Fibroblast of skin of back (primary cell): ENCODE measurements at regions not wholly inside any gene's neighbourhood (a gene's known extent, or its start where the extent isn't known, plus 50 kb on each side); places are given as distances from the start of the nearest gene placed in this dataset.

Source experiments
- DNase-seq: peaks from one replicate; pipeline ENCODE4 v3.0.0-alpha.2; 2013

DNA sequence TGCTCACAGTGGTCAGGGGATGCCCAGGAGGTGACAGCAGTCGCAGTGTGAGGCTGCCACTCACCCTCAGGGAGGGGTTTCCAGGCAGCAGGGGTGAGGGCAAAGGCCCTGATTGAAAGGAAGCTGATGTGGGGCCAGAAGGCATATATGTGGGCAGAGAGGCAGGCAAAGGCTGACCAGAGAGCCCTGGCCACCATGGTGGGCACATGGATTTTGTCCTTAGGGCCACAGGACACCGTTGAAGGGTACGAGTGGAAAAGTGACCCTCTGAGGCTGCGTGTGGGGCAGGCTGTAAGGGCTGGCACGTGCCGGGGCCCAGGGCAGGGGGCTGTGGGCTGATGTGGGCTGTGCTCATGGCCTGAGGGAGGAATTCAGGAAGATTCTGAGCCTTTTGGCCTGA lies 57.5 kb upstream of the ZNF32 start:
- no peak for DNase-seq

GRCh38 chr10:43703286-43703685 lies 54.6 kb upstream of the ZNF32 start:
- no peak for DNase-seq

DNA sequence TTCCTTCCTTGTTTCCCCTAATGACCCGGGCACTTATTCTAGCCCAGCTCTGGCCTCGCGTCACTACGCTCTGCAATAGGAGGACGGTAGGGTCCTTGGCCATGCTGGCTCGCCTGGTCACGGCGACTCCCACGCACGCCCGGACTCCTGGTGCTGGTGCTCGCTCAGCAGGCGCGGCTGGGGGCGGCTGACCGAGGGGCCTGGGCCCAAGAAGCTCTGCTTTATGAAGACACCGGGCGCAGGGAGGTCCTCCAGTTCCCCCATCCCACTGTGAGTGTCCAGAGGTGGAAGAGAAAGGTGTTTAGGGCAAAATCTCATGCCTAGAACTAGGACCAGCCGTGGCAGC lies 54.2 kb upstream of the ZNF32 start:
- DNase-seq: no peak

DNA sequence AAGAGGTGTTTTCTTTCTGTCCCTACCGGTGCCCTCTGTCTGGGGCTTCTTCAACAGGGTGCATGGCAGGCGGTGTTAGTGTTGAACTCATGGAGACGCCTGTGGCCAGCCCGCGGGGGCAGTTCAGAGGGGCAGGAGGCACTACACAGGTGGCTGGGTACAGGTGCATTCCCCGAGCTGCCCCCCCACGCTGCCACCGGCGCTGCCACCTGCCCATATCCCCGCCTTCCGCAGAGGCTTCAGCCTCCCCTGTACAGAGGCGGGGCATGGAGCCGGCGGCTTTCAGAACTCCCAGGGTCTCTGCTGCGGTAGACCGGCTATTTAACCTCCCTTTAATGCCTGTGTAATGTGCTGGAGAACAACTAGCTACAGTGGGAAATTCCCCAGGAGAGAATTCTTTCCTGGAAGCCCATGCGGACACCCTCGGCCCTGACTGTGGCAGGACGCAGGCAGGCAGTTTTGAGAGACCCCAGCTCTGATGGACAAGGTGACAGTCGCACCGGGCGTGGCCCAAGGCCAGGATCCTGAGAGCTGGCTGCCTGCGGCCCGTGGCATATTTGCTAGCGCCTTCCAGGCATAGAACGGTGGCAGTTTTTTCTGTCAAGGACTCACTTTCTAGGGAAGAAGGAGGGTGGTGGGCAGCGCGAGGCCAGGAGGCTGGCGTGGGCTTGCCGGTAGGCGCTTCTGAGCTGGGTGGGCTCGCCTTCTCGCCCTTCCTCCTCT lies 53.7 kb upstream of the ZNF32 start:
- DNase-seq: no peak

GRCh38 chr10:43701295-43701694 lies 52.6 kb upstream of the ZNF32 start:
- no peak for DNase-seq

DNA sequence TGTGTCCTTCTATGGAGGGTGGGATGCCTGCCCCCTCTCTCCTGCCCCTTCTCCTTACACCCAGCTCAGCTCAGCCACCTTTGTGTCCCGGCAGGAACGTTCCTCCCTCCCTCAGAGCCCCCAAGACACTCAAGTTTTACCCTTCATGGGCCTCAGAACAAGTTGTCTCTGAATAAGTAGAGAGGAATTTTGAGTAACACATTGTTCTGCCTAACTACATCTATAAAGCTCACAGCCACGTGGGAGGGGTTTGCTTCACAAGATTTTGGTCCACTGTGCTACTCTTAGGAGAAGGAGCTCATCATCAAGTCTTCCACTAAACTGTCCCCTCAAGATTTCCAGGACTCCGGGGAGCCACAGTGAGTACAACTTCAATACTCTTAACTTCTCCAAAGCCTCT lies 51.6 kb upstream of the ZNF32 start:
- DNase-seq: peak; percentile 59

DNA sequence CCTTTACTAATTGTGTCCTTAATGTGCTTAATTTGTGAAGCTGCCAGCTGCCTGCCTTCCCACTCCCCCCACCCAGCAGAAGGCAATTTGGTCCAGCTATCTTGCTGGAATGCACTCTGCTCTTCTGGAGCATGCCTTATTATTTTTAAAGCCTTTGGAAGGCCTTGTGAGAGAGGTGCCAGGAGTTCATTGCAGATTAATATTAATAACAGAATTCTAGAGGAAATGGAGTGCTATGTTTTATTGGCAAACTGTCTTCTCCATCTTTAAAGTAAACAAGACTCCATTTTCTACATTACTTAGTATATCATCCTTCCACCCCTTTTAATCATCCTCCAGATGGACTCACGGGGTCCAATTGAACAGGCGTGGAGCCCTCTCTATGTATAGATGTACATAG lies 50.8 kb upstream of the ZNF32 start:
- DNase-seq: no peak
